ENCODE measurements at regions not wholly inside any gene's neighbourhood (a gene's known extent, or its start where the extent isn't known, plus 50 kb on each side); places are given as distances from the start of the nearest gene placed in this dataset.
"Not testable (repeated sequence)": the region's sequence is repeated elsewhere in the genome, so short reads cannot be mapped to it uniquely, and the experiment has no call there.

DNA sequence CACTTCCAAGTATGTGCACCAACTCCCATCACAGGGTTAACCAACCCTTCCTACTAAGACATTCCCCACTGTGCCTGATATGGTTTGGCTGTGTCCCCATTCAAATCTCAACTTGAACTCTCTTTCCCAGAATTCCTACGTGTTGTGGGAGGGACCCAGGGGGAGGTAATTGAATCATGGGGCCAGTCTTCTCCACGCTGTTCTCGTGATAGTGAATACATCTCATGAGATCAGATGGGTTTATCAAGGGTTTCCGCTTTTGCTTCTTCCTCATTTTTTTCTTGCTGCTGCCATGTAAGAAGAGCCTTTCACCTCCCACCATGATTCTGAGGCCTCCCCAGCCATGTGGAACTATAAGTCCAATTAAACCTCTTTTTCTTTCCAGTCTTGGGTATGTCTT is 681.8 kb upstream of the TBX3 start:
- TF ChIP-seq, protein P1, sequence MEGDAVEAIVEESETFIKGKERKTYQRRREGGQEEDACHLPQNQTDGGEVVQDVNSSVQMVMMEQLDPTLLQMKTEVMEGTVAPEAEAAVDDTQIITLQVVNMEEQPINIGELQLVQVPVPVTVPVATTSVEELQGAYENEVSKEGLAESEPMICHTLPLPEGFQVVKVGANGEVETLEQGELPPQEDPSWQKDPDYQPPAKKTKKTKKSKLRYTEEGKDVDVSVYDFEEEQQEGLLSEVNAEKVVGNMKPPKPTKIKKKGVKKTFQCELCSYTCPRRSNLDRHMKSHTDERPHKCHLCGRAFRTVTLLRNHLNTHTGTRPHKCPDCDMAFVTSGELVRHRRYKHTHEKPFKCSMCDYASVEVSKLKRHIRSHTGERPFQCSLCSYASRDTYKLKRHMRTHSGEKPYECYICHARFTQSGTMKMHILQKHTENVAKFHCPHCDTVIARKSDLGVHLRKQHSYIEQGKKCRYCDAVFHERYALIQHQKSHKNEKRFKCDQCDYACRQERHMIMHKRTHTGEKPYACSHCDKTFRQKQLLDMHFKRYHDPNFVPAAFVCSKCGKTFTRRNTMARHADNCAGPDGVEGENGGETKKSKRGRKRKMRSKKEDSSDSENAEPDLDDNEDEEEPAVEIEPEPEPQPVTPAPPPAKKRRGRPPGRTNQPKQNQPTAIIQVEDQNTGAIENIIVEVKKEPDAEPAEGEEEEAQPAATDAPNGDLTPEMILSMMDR (IDR thresholded peaks at IDR 0.05): not testable (repeated sequence)
- TF ChIP-seq EZH2, EZH2phosphoT487 (IDR thresholded peaks at IDR 0.05): not testable (repeated sequence)
